GM12872 (cell line): ENCODE measurements at regions not wholly inside any gene's neighbourhood (a gene's known extent, or its start where the extent isn't known, plus 50 kb on each side); places are given as distances from the start of the nearest gene placed in this dataset.

Source experiments
- CTCF ChIP-seq: IDR thresholded peaks from 3 replicates; pipeline ENCODE4 v1.5.1; 2011; ENCODE audit warnings: low read depth, mild to moderate bottlenecking, low read length, moderate library complexity; ENCODE audit not compliant: insufficient read depth

- TF ChIP-seq CTCF, result no peak
These were observed 290.7 kb downstream of the TMEM114 start for GRCh38 chr16:8299635-8300034.

GRCh38 chr16:8295513-8296237 lies 294.6 kb downstream of the TMEM114 start:
- TF ChIP-seq CTCF, result no peak

- no peak for TF ChIP-seq CTCF
These were observed 296.9 kb downstream of the TMEM114 start for GRCh38 chr16:8293413-8293812.

GRCh38 chr16:8292271-8292670 lies 298.0 kb downstream of the TMEM114 start:
- no peak for TF ChIP-seq CTCF

- no peak for TF ChIP-seq CTCF
These were observed 304.0 kb downstream of the TMEM114 start for GRCh38 chr16:8286348-8286747.

- no peak for TF ChIP-seq CTCF
These were observed 307.1 kb downstream of the TMEM114 start for GRCh38 chr16:8283195-8283594.

GRCh38 chr16:8278031-8278580 lies 312.2 kb downstream of the TMEM114 start:
- TF ChIP-seq CTCF, result no peak
